Stimulated activated CD8-positive, alpha-beta memory T cell treated with anti-CD3 and anti-CD28 coated beads, Interleukin-7, amount 100 ng/mL, for 48 hours (primary cell): ENCODE measurements at regions not wholly inside any gene's neighbourhood (a gene's known extent, or its start where the extent isn't known, plus 50 kb on each side); places are given as distances from the start of the nearest gene placed in this dataset.

Experiments
- DNase-seq, 2 donors: peaks; one replicate each; pipeline ENCODE4 v3.0.0-alpha.2; 2020; ENCODE audit warnings: low read depth in 1 of 2; ENCODE audit errors: extremely low read depth in 1 of 2

- DNase-seq = no peak
These were observed 1021.2 kb downstream of the TBC1D22A start for GRCh38 chr22:47783433-47784366.

- no peak for DNase-seq
These were observed 1020.1 kb downstream of the TBC1D22A start for GRCh38 chr22:47782328-47783075.

GRCh38 chr22:47781427-47782111 lies 1019.1 kb downstream of the TBC1D22A start:
- DNase-seq = no peak

GRCh38 chr22:47781024-47781423 lies 1018.6 kb downstream of the TBC1D22A start:
- DNase-seq = no peak

GRCh38 chr22:47780281-47780875 lies 1017.9 kb downstream of the TBC1D22A start:
- DNase-seq = no peak

GRCh38 chr22:47779474-47779873 lies 1017.0 kb downstream of the TBC1D22A start:
- no peak for DNase-seq

GRCh38 chr22:47778160-47778658 lies 1015.8 kb downstream of the TBC1D22A start:
- DNase-seq = no peak

GRCh38 chr22:47777426-47777825 lies 1015.0 kb downstream of the TBC1D22A start:
- no peak for DNase-seq

GRCh38 chr22:47776329-47776728 lies 1013.9 kb downstream of the TBC1D22A start:
- DNase-seq = no peak

GRCh38 chr22:47775686-47776085 lies 1013.2 kb downstream of the TBC1D22A start:
- DNase-seq = no peak

- DNase-seq = no peak
These were observed 1012.7 kb downstream of the TBC1D22A start for GRCh38 chr22:47775191-47775590.

- DNase-seq = no peak
These were observed 1011.2 kb downstream of the TBC1D22A start for GRCh38 chr22:47773635-47774034.

- DNase-seq = no peak
These were observed 1010.4 kb downstream of the TBC1D22A start for GRCh38 chr22:47772864-47773263.

GRCh38 chr22:47769652-47770051 lies 1007.2 kb downstream of the TBC1D22A start:
- no peak for DNase-seq

- DNase-seq = no peak
These were observed 1005.6 kb downstream of the TBC1D22A start for GRCh38 chr22:47768027-47768426.

GRCh38 chr22:47767403-47767802 lies 1005.0 kb downstream of the TBC1D22A start:
- no peak for DNase-seq

- DNase-seq = no peak
These were observed 1003.3 kb downstream of the TBC1D22A start for GRCh38 chr22:47765757-47766156.

- DNase-seq = no peak
These were observed 999.7 kb downstream of the TBC1D22A start for GRCh38 chr22:47762141-47762540.

GRCh38 chr22:47759909-47760308 lies 997.5 kb downstream of the TBC1D22A start:
- no peak for DNase-seq

- DNase-seq = no peak
These were observed 995.3 kb downstream of the TBC1D22A start for GRCh38 chr22:47757741-47758140.

- no peak for DNase-seq
These were observed 987.6 kb downstream of the TBC1D22A start for GRCh38 chr22:47750086-47750485.
